ENCODE measurements at regions not wholly inside any gene's neighbourhood (a gene's known extent, or its start where the extent isn't known, plus 50 kb on each side); places are given as distances from the start of the nearest gene placed in this dataset.

GRCh38 chr4:79047316-79047715 is 108.1 kb upstream of the PAQR3 start:
- Histone ChIP-seq H3K9ac (ENCODE audit: insufficient read depth in 1 of 2, low read depth in 2 of 2, low read length in 2 of 2) (no peak overlapping the region), H3K36me3 (ENCODE audit: control insufficient read depth, insufficient read depth, low read length) (no peaks in the 10 kb centered on the region), H3K9me3 (replicated peaks; ENCODE audit: control insufficient read depth, insufficient read depth, low read depth, low read length) (no peaks in the 10 kb centered on the region), H3K9me1 (ENCODE audit: control insufficient read depth, insufficient read depth, low read length) (no peaks in the 10 kb centered on the region), H3K4me1 (replicated peaks in 1 of 2; ENCODE audit: control insufficient read depth in 2 of 2, insufficient read depth in 2 of 2, low read length in 2 of 2) (peaks cover 4 to 8% of the 10 kb centered on the region in 2 experiments; a peak in 2 of 5 replicates), H3K27ac (ENCODE audit: extremely low read depth, low read depth, low read length) (no peak overlapping the region), H3K4me2 (ENCODE audit: insufficient read depth, low read length) (no peak overlapping the region), H2AFZ (ENCODE audit: low read depth, low read length) (no peak overlapping the region), H4K20me1 (replicated peaks; ENCODE audit: control insufficient read depth, insufficient read depth, low read length) (no peaks in the 10 kb centered on the region), H3K79me2 (ENCODE audit: control insufficient read depth, insufficient read depth, low read length) (no peaks in the 10 kb centered on the region), H3K27me3 (ENCODE audit: control insufficient read depth in 2 of 2, insufficient read depth in 2 of 2, low read length in 2 of 2) (no peaks in the 10 kb centered on the region), H3K4me3 (no peak overlapping the region)
- ATAC-seq (no peak), FAIRE-seq (no peak), DNase-seq (ENCODE audit: extremely low read depth in 1 of 4, low spot score in 3 of 4) (no peak)
- BruUV-seq (replicated peaks), result no TSS peak
- CTCF ChIA-PET (ENCODE audit: low intra/inter-chr PET ratio), result no interaction called here
- POLR2A ChIA-PET, result no interaction called here
- in situ Hi-C loops (cut with MboI), result loop anchor here (10.0 kb wide), 1 partner anchor 527 kb away; no protein-coding TSS in a partner anchor
- intact Hi-C loops (cut with micrococcal nuclease), result loop anchor here (10.0 kb wide), 1 partner anchor 407 kb away; no protein-coding TSS in a partner anchor
- 45% methylated on average over 1 of the region's 1 CpG for WGBS (ENCODE audit: insufficient coverage, low coverage, missing lambda C conversion rate)
- TF ChIP-seq IRF1 (CRISPR knock-in tag; IDR thresholded peaks at IDR 0.05; ENCODE audit: borderline replicate concordance) (no peak), IRF2 (CRISPR knock-in tag; IDR thresholded peaks at IDR 0.05) (no peak), CGGBP1 (CRISPR knock-in tag; IDR thresholded peaks at IDR 0.05) (no peak), SP2 (IDR thresholded peaks at IDR 0.05; ENCODE audit: extremely low read depth, low read depth, low read length, poor library complexity, severe bottlenecking) (no peak), BCL6 (CRISPR knock-in tag; IDR thresholded peaks at IDR 0.05) (no peak), HOMEZ (CRISPR knock-in tag; IDR thresholded peaks at IDR 0.05) (no peak), LEF1 (IDR thresholded peaks at IDR 0.05) (no peak), HMGN3 (IDR thresholded peaks at IDR 0.05; ENCODE audit: borderline replicate concordance, extremely low read depth, insufficient read length, low read depth, low read length) (no peak), ZNF778 (CRISPR knock-in tag; IDR thresholded peaks at IDR 0.05) (no peak), MEF2A (IDR thresholded peaks at IDR 0.05; ENCODE audit: control insufficient read depth, low read depth, low read length) (no peak), ZBTB26 (CRISPR knock-in tag; IDR thresholded peaks at IDR 0.05) (no peak), LARP7 (IDR thresholded peaks at IDR 0.05) (no peak), CHAMP1 (IDR thresholded peaks at IDR 0.05) (no peak), ZNF143 (CRISPR knock-in tag; IDR thresholded peaks at IDR 0.05) (no peak), ZNF695 (CRISPR knock-in tag; IDR thresholded peaks at IDR 0.05) (no peak), POLR3A (IDR thresholded peaks at IDR 0.05; ENCODE audit: borderline replicate concordance, extremely low read depth, insufficient read depth, insufficient read length) (no peak), NRF1 (conservative IDR thresholded peaks at IDR 0.05 in 1 of 2, IDR thresholded peaks at IDR 0.05 in 1 of 2) (no peak)

Data from K562 (cell line).